Left kidney (tissue), 1 donor: ENCODE measurements at regions not wholly inside any gene's neighbourhood (a gene's known extent, or its start where the extent isn't known, plus 50 kb on each side); places are given as distances from the start of the nearest gene placed in this dataset.
"Not testable (repeated sequence)": the region's sequence is repeated elsewhere in the genome, so short reads cannot be mapped to it uniquely, and the experiment has no call there.

Experiments used
- DNase-seq: peaks from one replicate; pipeline ENCODE4 v3.0.0-alpha.2; 2013

GRCh38 chr9:74100042-74100441 lies 397.1 kb upstream of the RORB start:
- DNase-seq = no peak

GRCh38 chr9:74102148-74102547 lies 395.0 kb upstream of the RORB start:
- not testable (repeated sequence) for DNase-seq

GRCh38 chr9:74102702-74103101 lies 394.4 kb upstream of the RORB start:
- no peak for DNase-seq

- DNase-seq = no peak
Measured at GRCh38 chr9:74107692-74108091, 389.4 kb upstream of the RORB start.

GRCh38 chr9:74115976-74116375 lies 381.2 kb upstream of the RORB start:
- no peak for DNase-seq

- DNase-seq = no peak
Measured at GRCh38 chr9:74117151-74117550, 380.0 kb upstream of the RORB start.

- no peak for DNase-seq
Measured at GRCh38 chr9:74117731-74118130, 379.4 kb upstream of the RORB start.

- no peak for DNase-seq
Measured at GRCh38 chr9:74120061-74120460, 377.1 kb upstream of the RORB start.

- no peak for DNase-seq
Measured at GRCh38 chr9:74120470-74120869, 376.7 kb upstream of the RORB start.

GRCh38 chr9:74122216-74122615 lies 374.9 kb upstream of the RORB start:
- DNase-seq = no peak

GRCh38 chr9:74122661-74123060 lies 374.5 kb upstream of the RORB start:
- no peak for DNase-seq

GRCh38 chr9:74125941-74126340 lies 371.2 kb upstream of the RORB start:
- peak; percentile 6 for DNase-seq

- no peak for DNase-seq
Measured at GRCh38 chr9:74132986-74133385, 364.1 kb upstream of the RORB start.

GRCh38 chr9:74133921-74134320 lies 363.2 kb upstream of the RORB start:
- no peak for DNase-seq

GRCh38 chr9:74138182-74138581 lies 359.0 kb upstream of the RORB start:
- DNase-seq = no peak

GRCh38 chr9:74140141-74140540 lies 357.0 kb upstream of the RORB start:
- no peak for DNase-seq

GRCh38 chr9:74147906-74148305 lies 349.2 kb upstream of the RORB start:
- no peak for DNase-seq

GRCh38 chr9:74172874-74173273 lies 324.3 kb upstream of the RORB start:
- no peak for DNase-seq

- no peak for DNase-seq
Measured at GRCh38 chr9:74173284-74173683, 323.9 kb upstream of the RORB start.

- DNase-seq = not testable (repeated sequence)
Measured at GRCh38 chr9:74197771-74198170, 299.4 kb upstream of the RORB start.

- no peak for DNase-seq
Measured at GRCh38 chr9:74205056-74205455, 292.1 kb upstream of the RORB start.

GRCh38 chr9:74218385-74219063 lies 278.6 kb upstream of the RORB start:
- DNase-seq = no peak

GRCh38 chr9:74220327-74220726 lies 276.8 kb upstream of the RORB start:
- DNase-seq = no peak

- DNase-seq = no peak
Measured at GRCh38 chr9:74236857-74237256, 260.3 kb upstream of the RORB start.
